Hepatocyte (in vitro differentiated cells): ENCODE measurements at regions not wholly inside any gene's neighbourhood (a gene's known extent, or its start where the extent isn't known, plus 50 kb on each side); places are given as distances from the start of the nearest gene placed in this dataset.
"Not testable (repeated sequence)": the region's sequence is repeated elsewhere in the genome, so short reads cannot be mapped to it uniquely, and the experiment has no call there.

Source experiments
- DNase-seq: peaks from one replicate; pipeline ENCODE4 v3.0.0-alpha.2; 2016; ENCODE audit warnings: low spot score
- H2AFZ ChIP-seq: fragments of 200-600 bp; sonication (generic); 2 replicates; pipeline ENCODE4 v1.6.0; 2016; ENCODE audit warnings: antibody characterized with exemption, mild to moderate bottlenecking
- H3K27ac ChIP-seq: fragments of 200-600 bp; sonication (generic); 2 replicates; pipeline ENCODE4 v1.5.1; 2016; ENCODE audit warnings: mild to moderate bottlenecking
- H3K27me3 ChIP-seq: fragments of 200-600 bp; sonication (generic); 2 replicates; pipeline ENCODE4 v1.6.1; 2016
- H3K36me3 ChIP-seq: fragments of 200-600 bp; sonication (generic); replicated peaks from 2 replicates; pipeline ENCODE4 v1.5.1; 2016; ENCODE audit warnings: low read depth; ENCODE audit not compliant: insufficient read depth
- H3K4me1 ChIP-seq: fragments of 200-600 bp; sonication (generic); 2 replicates; pipeline ENCODE4 v1.5.1; 2016; ENCODE audit warnings: mild to moderate bottlenecking, moderate library complexity; ENCODE audit not compliant: insufficient read depth
- H3K4me2 ChIP-seq: fragments of 200-600 bp; sonication (generic); 2 replicates; pipeline ENCODE4 v1.6.0; 2016
- H3K4me3 ChIP-seq: fragments of 200-600 bp; sonication (generic); 2 replicates; pipeline ENCODE4 v1.5.1; 2016; ENCODE audit warnings: mild to moderate bottlenecking
- H3K79me2 ChIP-seq: fragments of 200-600 bp; sonication (generic); 2 replicates; pipeline ENCODE4 v1.6.0; 2017; ENCODE audit warnings: mild to moderate bottlenecking
- H3K9me2 ChIP-seq: fragments of 200-600 bp; sonication (generic); replicated peaks from 2 replicates; pipeline ENCODE4 v1.6.0; 2017; ENCODE audit warnings: mild to moderate bottlenecking; ENCODE audit not compliant: insufficient read depth
- H3K9me3 ChIP-seq: fragments of 200-600 bp; sonication (generic); 2 replicates; pipeline ENCODE4 v1.5.1; 2016; ENCODE audit warnings: low read depth, mild to moderate bottlenecking
- H4K20me1 ChIP-seq: fragments of 200-600 bp; sonication (generic); 2 replicates; pipeline ENCODE4 v1.6.0; 2016; ENCODE audit warnings: mild to moderate bottlenecking; ENCODE audit not compliant: insufficient read depth, poor library complexity, severe bottlenecking
- CTCF ChIP-seq: fragments of 200-600 bp; sonication (generic); IDR thresholded peaks from 2 replicates; pipeline ENCODE4 v1.5.1; 2016; ENCODE audit warnings: antibody characterized with exemption, mild to moderate bottlenecking; ENCODE audit not compliant: poor library complexity
- EZH2 ChIP-seq: fragments of 200-600 bp; sonication (generic); IDR thresholded peaks from 2 replicates; pipeline ENCODE4 v1.6.1; 2016; ENCODE audit warnings: antibody characterized with exemption, mild to moderate bottlenecking, borderline replicate concordance
- EZH2phosphoT487 ChIP-seq: fragments of 200-600 bp; sonication (generic); IDR thresholded peaks from one replicate; pipeline ENCODE4 v1.6.1; 2018; ENCODE audit warnings: antibody characterized with exemption, mild to moderate bottlenecking, low read depth, moderate library complexity; ENCODE audit not compliant: unreplicated experiment, severe bottlenecking
- WGBS: methylation state at CpG from one replicate; pipeline ENCODE4 v1.1.6; 2016; ENCODE audit warnings: low lambda C conversion rate; ENCODE audit errors: missing lambda C conversion rate; 5-methylcytosine and 5-hydroxymethylcytosine counted together

- Histone ChIP-seq H3K9me2 (no peaks in the 10 kb centered on the region), H3K27ac (no peak overlapping the region), H3K4me2 (no peak overlapping the region), H3K4me1 (no peaks in the 10 kb centered on the region), H3K79me2 (no peaks in the 10 kb centered on the region), H3K27me3 (no peaks in the 10 kb centered on the region), H2AFZ (no peak overlapping the region), H3K4me3 (no peak overlapping the region), H3K36me3 (no peaks in the 10 kb centered on the region), H4K20me1 (no peaks in the 10 kb centered on the region), H3K9me3 (no peaks in the 10 kb centered on the region)
- WGBS: 80% methylated on average over 3 of the region's 3 CpGs
- TF ChIP-seq EZH2phosphoT487: no peak
- no peak for TF ChIP-seq CTCF
- TF ChIP-seq EZH2: no peak
- DNase-seq: no peak
Measured at GRCh38 chr14:36424478-36425102, 95.4 kb downstream of the NKX2-1 start.

- Histone ChIP-seq H3K9me3 (no peaks in the 10 kb centered on the region), H3K27me3 (no peaks in the 10 kb centered on the region), H3K36me3 (no peaks in the 10 kb centered on the region), H2AFZ (no peak overlapping the region), H3K4me3 (no peak overlapping the region), H4K20me1 (no peaks in the 10 kb centered on the region), H3K79me2 (no peaks in the 10 kb centered on the region), H3K27ac (no peak overlapping the region), H3K9me2 (no peaks in the 10 kb centered on the region), H3K4me2 (no peak overlapping the region), H3K4me1 (no peaks in the 10 kb centered on the region)
- DNase-seq: no peak
- WGBS: 71% methylated on average over 5 of the region's 5 CpGs
- TF ChIP-seq CTCF: no peak
- TF ChIP-seq EZH2phosphoT487: no peak
- no peak for TF ChIP-seq EZH2
Measured at GRCh38 chr14:36423430-36423829, 96.6 kb downstream of the NKX2-1 start.

- Histone ChIP-seq H3K4me2 (no peak overlapping the region), H3K9me2 (no peaks in the 10 kb centered on the region), H3K4me3 (no peak overlapping the region), H3K79me2 (no peaks in the 10 kb centered on the region), H4K20me1 (no peaks in the 10 kb centered on the region), H3K4me1 (no peaks in the 10 kb centered on the region), H2AFZ (no peak overlapping the region), H3K27ac (no peak overlapping the region), H3K36me3 (no peaks in the 10 kb centered on the region), H3K9me3 (no peaks in the 10 kb centered on the region), H3K27me3 (no peaks in the 10 kb centered on the region)
- DNase-seq: no peak
- 45% methylated on average over 4 of the region's 4 CpGs for WGBS
- TF ChIP-seq EZH2phosphoT487 (no peak), EZH2 (no peak), CTCF (no peak)
Measured at GRCh38 chr14:36420149-36420687, 99.8 kb upstream of the MBIP start.

GRCh38 chr14:36418937-36419336 is 98.5 kb upstream of the MBIP start:
- Histone ChIP-seq H3K27me3 (no peaks in the 10 kb centered on the region), H3K9me3 (no peaks in the 10 kb centered on the region), H3K4me1 (no peaks in the 10 kb centered on the region), H3K4me3 (no peak overlapping the region), H2AFZ (no peak overlapping the region), H3K79me2 (no peaks in the 10 kb centered on the region), H3K4me2 (no peak overlapping the region), H3K9me2 (no peaks in the 10 kb centered on the region), H4K20me1 (no peaks in the 10 kb centered on the region), H3K27ac (no peak overlapping the region), H3K36me3 (no peaks in the 10 kb centered on the region)
- no peak for DNase-seq
- no peak for TF ChIP-seq CTCF
- TF ChIP-seq EZH2phosphoT487: no peak
- no peak for TF ChIP-seq EZH2

- H2AFZ ChIP-seq, H3K9me3 ChIP-seq, H3K4me3 ChIP-seq, H3K9me2 ChIP-seq, H3K27ac ChIP-seq, H3K36me3 ChIP-seq, H3K27me3 ChIP-seq, H3K4me2 ChIP-seq, DNase-seq, H3K4me1 ChIP-seq, H4K20me1 ChIP-seq, H3K79me2 ChIP-seq: not testable (repeated sequence)
- 85% methylated on average over 17 of the region's 17 CpGs for WGBS
Measured at GRCh38 chr14:36411951-36412350, 91.5 kb upstream of the MBIP start.
